Heart right ventricle (tissue), 16 donors: ENCODE measurements at regions not wholly inside any gene's neighbourhood (a gene's known extent, or its start where the extent isn't known, plus 50 kb on each side); places are given as distances from the start of the nearest gene placed in this dataset.

Experiments used
- ATAC-seq, 8 donors: fragments of 200-7000 bp; cut with Tn5 transposase; one replicate each; pipeline ENCODE4 v1.9.1; 2020; ENCODE audit warnings: mild to moderate bottlenecking in 8 of 8, moderate library complexity in 8 of 8, moderate number of reproducible peaks in 1 of 8
- DNase-seq, 2 donors: peaks; one replicate each; pipeline ENCODE4 v3.0.0-alpha.2; 2020
- H3K27ac ChIP-seq, 10 donors: fragments of 200-600 bp; sonication (generic) in 2 of 10; one replicate each; pipeline versions ENCODE4 v1.5.0 to v1.8.0; 2020 to 2022; ENCODE audit warnings: mild to moderate bottlenecking in 3 of 10
- H3K27me3 ChIP-seq, 7 donors: fragments of 200-600 bp; one replicate each; pipeline ENCODE4 v1.8.0; 2021 to 2022; ENCODE audit warnings: mild to moderate bottlenecking in 2 of 7
- H3K36me3 ChIP-seq, 9 donors: fragments of 200-600 bp; sonication (generic) in 1 of 9; one replicate each; pipeline versions ENCODE4 v1.5.0 to v1.8.0; 2020 to 2022; ENCODE audit warnings: mild to moderate bottlenecking in 2 of 9
- H3K4me1 ChIP-seq, 9 donors: fragments of 200-600 bp; sonication (generic) in 1 of 9; one replicate each; pipeline versions ENCODE4 v1.5.0 to v1.8.0; 2020 to 2022; ENCODE audit warnings: mild to moderate bottlenecking in 4 of 9
- H3K4me3 ChIP-seq, 10 donors: fragments of 200-600 bp; sonication (generic) in 2 of 10; one replicate each; pipeline versions ENCODE4 v1.5.0 to v1.8.0; 2020 to 2022; ENCODE audit warnings: mild to moderate bottlenecking in 7 of 10, moderate library complexity in 2 of 10
- H3K9me3 ChIP-seq, 11 donors: fragments of 200-600 bp in 10 of 11; sonication (generic) in 2 of 11; one replicate each; pipeline versions ENCODE4 v1.5.0 to v1.8.0; 2013 to 2022; ENCODE audit warnings: mild to moderate bottlenecking in 2 of 11, control low read depth in 1 of 11, moderate library complexity in 1 of 11
- CTCF ChIP-seq, 9 donors: fragments of 200-600 bp; sonication (generic) in 2 of 9; IDR thresholded peaks; one replicate each; pipeline versions ENCODE4 v1.5.0 to v1.8.0; 2021 to 2022; ENCODE audit warnings: antibody characterized with exemption in 9 of 9, mild to moderate bottlenecking in 5 of 9, moderate library complexity in 1 of 9
- WGBS, 2 donors: extraction: QIAGEN DNeasy Blood & Tissue Kit; methylation state at CpG; one replicate each; pipeline ENCODE4 v1.1.7; 2013; ENCODE audit warnings: inconsistent platforms in 1 of 2; 5-methylcytosine and 5-hydroxymethylcytosine counted together
- intact Hi-C, 10 donors: fragments of 100-400 bp; cut with DNase I; formaldehyde crosslinking; loops; one replicate each; pipeline versions ENCODE4 v1.11.1 to v1.14.2; 2022
- donor health status: Arrhythmogenic right ventricular cardiomyopathy.
- donor health status: ischemic (EF 13 %, LVEDD 7.1; RV severe dilation, severe dysfunction).
- donor health status: healthy with polysubstance abuse.
- donor health status: DM: no; HTN: yes; CAD: no.
- donor health status: DM: no; HTN: no; CAD: no.
- donor health status: ischemic (EF 25% LVEDD 6.9; RV normal size, moderate dysfunction).
- donor health status: ischemic (EF 25% LVEDD 5.7; RV mildly dilated, moderate dysfunction).
- donor health status: healthy.
- donor health status: DM: yes; HTN: yes; CAD: no.
- donor health status: Ischemic cardiomyopathy.
- donor health status: ischemic (EF 35%, LVEDD 5.7; RV mildly dilated, moderate dysfunction).
- donor health status: nonischemic (EF 11% LVEDD 7.7; RV severe dilation, severe dysfunction).
- donor health status: DM: yes; HTN: yes; CAD: no.
- donor health status: PGD.
- donor health status: ischemic (EF 29% LVEDD 5.4; RV normal size, mild dysfunction).
- donor health status: nonischemic (EF 23%, LVEDD 6.1; RV moderate dilation, normal function).

GRCh38 chr5:82704381-82704780, 372.8 kb downstream of the TMEM167A start:
- 69 to 78% methylated on average over 2 of the region's 2 CpGs for whole genome bisulfite sequencing, 2 donors
- H3K4me1 ChIP-seq = no peaks in the 10 kb centered on the region
- no peaks in the 10 kb centered on the region for H3K36me3 ChIP-seq
- intact Hi-C loops = no loop called here
- DNase-seq = no peak
- no peaks in the 10 kb centered on the region for H3K27me3 ChIP-seq
- no peak overlapping the region for H3K4me3 ChIP-seq
- no peak overlapping the region for H3K27ac ChIP-seq
- TF ChIP-seq CTCF (IDR thresholded peaks at IDR 0.05) = no peak
- no peak for ATAC-seq
- H3K9me3 ChIP-seq = peaks cover 0 to 10% (median 0%) of the 10 kb centered on the region in 11 donors

- intact Hi-C loops = no loop called here
- Histone ChIP-seq H3K27me3 (no peaks in the 10 kb centered on the region), H3K36me3 (no peaks in the 10 kb centered on the region), H3K4me1 (no peaks in the 10 kb centered on the region), H3K27ac (no peak overlapping the region), H3K9me3 (peaks cover 0 to 10% (median 0%) of the 10 kb centered on the region in 11 donors), H3K4me3 (no peak overlapping the region)
- 0% methylated on average over 1 of the region's 1 CpG for WGBS, 2 donors
- DNase-seq (no peak), ATAC-seq (no peak)
- TF ChIP-seq CTCF (IDR thresholded peaks at IDR 0.05) = no peak
Observed at GRCh38 chr5:82702046-82702445, 375.1 kb downstream of the TMEM167A start.

- intact Hi-C loops = no loop called here
- H3K4me3 ChIP-seq = no peak overlapping the region
- no peak for DNase-seq
- 92 to 94% methylated on average over 6 of the region's 6 CpGs for WGBS, 2 donors
- H3K27ac ChIP-seq = no peak overlapping the region
- TF ChIP-seq CTCF (IDR thresholded peaks at IDR 0.05) = no peak
- no peaks in the 10 kb centered on the region for H3K36me3 ChIP-seq
- no peaks in the 10 kb centered on the region for H3K4me1 ChIP-seq
- peaks cover 0 to under 1% (median 0%) of the 10 kb centered on the region in 11 donors for H3K9me3 ChIP-seq
- H3K27me3 ChIP-seq = no peaks in the 10 kb centered on the region
- ATAC-seq = no peak
Observed at GRCh38 chr5:82699737-82700136, 377.5 kb downstream of the TMEM167A start.

GRCh38 chr5:82698026-82698425, 379.2 kb downstream of the TMEM167A start:
- no peaks in the 10 kb centered on the region for H3K27me3 ChIP-seq
- no peak for TF ChIP-seq CTCF (IDR thresholded peaks at IDR 0.05)
- ATAC-seq = no peak
- intact Hi-C loops = no loop called here
- no peak overlapping the region for H3K4me3 ChIP-seq
- 85 to 90% methylated on average over 1 of the region's 1 CpG for WGBS, 2 donors
- H3K9me3 ChIP-seq = no peaks in the 10 kb centered on the region
- DNase-seq = no peak
- H3K27ac ChIP-seq = no peak overlapping the region
- no peaks in the 10 kb centered on the region for H3K4me1 ChIP-seq
- no peaks in the 10 kb centered on the region for H3K36me3 ChIP-seq
